HG02884 (cell line): ENCODE measurements at regions not wholly inside any gene's neighbourhood (a gene's known extent, or its start where the extent isn't known, plus 50 kb on each side); places are given as distances from the start of the nearest gene placed in this dataset.

Experiments used
- ATAC-seq: cut with Tn5 transposase; IDR thresholded peaks from one replicate; pipeline ENCODE4 v1.9.1; 2021; ENCODE audit warnings: mild to moderate bottlenecking, moderate library complexity; ENCODE audit not compliant: unreplicated experiment

DNA sequence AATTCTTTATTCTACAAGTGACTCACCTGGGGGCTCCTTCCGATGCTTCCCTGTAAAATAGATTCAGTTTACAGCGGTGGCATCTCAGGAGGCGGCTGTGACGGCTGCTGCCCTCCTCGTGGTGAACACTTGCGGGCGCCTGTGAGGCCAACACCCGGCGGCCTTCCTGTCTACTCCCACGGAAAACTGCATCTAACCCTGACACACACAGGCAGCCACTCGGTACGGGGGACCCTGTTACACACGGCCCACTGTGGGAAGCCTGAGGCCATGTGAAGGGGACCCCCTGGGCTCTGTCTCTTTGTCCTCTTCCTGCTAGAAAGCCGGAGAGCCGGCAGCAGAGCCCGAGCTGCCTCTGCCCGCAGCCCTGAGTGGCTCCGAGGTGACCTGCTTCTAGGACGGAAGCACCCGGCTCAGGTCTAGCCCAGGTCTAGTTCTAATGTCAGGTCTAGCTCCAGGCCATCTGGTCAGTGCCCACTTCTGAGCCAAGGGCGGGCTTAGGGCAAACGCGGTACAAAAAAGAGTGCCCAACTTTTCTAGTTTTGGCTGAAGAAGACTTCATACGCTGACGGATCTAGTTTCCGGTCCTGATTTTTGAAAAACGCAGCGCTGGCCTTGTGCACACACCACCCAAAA is 159.4 kb downstream of the ENGASE start:
- ATAC-seq = no peak

DNA sequence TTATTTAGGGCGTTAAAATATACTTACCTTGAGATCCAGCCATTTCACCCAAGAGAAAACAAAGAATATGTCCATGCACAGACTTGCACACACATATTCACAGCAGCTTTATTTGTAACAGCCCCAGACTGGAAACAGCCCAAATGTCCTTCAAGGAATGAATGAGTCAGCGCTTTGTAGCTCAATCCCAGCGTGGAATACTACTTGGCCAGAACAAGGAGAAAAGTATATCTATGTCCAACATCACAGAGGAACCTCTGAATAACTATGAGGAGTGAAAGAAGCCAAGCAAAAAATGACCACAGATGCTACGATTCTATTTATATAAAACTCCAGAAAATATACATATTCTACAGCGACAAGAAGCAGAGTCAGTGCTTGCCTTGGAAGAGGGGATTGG is 158.3 kb downstream of the ENGASE start:
- ATAC-seq = no peak

DNA sequence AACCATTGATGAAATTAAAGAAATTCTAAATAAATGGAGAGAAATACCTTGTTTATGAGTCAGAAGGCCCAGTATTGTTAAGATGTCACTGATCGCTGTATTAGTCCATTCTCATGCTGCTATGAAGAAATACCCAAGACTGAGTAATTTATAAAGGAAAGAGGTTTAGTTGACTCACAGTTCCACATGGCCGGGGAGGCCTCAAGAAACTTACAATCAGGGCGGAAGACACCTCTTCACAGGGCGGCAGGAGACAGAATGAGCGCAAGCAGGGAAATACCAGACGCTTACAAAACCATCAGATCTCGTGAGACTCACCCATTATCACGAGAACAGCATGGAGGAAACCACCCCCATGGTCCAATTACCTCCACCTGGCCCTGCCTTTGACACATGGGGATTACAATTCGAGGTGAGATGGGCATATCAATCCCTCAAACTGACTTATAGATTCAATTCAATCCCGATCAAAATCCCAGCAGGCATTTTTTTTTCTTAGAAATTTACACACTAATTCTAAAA is 157.2 kb downstream of the ENGASE start:
- no peak for ATAC-seq

DNA sequence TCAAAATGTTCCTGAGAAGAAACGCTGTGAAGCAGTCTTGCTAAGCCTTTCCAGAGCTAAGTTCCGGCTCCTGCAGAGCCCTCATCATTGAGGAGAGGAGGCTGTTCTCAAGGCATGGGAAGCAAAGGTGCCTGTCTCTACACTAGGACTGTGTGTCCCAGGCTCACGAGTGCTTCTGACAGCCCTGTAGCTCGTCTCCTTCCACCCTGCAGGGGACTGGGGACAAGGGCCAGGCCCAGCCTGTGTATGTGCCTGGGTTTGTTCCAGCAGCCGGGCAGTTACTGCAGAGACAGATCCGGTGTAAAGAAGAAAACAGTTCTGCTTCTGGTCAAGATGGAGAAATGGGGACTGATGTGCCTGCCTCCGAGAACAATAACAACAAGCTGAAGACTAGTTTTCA is 156.0 kb downstream of the ENGASE start:
- no peak for ATAC-seq

DNA sequence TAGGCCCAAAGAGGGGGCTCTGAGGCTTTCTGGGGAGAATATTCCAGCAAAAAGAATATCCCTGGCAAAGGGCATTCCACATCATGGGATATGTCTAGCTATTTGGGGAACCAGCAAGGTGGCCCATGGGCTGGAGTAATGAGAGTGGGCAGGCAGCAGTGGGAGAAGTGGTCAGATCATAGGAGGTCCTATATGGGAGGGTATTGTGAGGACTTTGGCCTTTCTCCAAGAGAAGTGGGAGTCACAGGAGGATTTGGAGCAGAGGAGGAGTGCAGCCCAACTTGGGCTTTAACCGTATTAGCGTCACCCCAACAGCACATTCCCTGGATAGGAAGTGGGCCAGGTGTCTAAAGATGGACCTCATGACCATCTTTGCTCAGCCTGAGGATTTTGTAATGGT is 151.4 kb downstream of the ENGASE start:
- no peak for ATAC-seq

DNA sequence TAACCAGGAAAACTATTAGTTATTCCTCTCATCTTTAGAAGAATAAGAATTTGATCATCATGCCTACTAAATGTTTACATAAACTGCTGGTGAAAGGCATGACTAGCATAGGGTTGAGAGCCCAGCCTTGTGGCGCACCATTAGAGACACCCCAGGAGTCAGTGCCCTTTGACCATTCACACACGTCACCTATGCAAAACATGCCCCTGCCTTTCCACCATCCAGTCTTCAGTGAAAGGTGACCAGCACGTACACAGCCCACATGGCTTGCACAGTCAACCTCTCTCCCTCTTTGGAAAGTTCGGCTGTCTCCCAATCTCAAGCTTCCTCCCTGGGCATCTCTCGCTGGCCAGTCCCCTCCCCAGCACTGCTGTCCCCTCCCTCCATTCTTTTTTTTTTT is 150.3 kb downstream of the ENGASE start:
- ATAC-seq = no peak

DNA sequence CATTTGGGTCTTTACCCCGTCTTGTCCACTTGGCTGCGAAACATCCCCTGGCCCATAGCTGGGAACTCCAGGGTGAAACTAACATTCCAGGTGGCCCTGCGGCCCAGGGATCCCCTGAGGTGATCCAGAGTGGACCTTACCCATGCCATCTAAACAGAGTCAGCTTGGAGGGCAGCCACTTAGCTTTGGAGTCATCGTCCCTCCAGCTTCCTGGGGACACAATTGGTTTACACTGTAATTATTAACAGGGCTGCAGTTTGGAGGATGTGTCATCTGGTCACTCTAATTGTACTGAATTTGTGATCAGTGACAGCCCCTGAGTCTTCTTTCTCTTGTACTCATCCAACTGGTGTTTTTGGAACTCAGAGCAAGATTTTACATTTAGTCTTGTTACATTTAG is 149.9 kb downstream of the ENGASE start:
- no peak for ATAC-seq

DNA sequence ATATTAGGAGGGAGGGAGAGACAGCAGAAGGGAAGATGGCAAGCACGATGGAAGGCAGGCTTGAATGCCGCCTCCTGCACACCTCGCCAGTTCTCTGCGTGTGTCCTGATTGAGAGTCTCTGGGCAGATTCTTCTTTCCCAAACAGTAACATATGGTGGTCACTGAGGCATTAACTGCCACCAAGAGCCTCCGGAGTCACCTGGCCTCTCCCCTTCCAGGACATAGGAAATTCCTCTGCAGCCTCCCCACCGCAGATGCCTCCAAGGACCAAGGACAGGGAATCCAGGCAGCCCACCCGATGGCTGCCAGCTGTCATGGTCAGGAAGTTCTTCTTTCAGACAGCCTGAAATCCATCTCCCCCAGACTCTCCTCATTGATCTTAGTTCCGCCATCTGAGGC is 149.3 kb downstream of the ENGASE start:
- ATAC-seq = no peak

DNA sequence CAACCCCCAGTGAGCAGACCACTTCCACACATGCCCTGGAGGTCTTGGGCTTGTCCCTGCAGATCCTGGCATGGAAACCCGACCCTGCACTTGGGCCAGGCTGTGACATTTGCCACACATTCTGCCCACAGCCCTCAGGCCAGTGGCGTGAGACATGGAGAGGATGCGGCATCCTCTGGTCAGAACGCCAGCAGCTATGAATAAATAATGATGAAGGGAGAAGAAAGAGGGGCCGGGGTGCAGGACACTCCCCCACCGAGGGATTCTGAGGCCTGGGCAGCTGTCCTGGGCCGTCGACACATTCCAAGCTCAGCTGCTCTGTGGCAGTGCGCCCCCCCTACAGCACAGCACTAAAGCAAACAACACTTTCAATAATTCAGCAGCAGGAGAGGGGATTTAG is 148.8 kb downstream of the ENGASE start:
- no peak for ATAC-seq

DNA sequence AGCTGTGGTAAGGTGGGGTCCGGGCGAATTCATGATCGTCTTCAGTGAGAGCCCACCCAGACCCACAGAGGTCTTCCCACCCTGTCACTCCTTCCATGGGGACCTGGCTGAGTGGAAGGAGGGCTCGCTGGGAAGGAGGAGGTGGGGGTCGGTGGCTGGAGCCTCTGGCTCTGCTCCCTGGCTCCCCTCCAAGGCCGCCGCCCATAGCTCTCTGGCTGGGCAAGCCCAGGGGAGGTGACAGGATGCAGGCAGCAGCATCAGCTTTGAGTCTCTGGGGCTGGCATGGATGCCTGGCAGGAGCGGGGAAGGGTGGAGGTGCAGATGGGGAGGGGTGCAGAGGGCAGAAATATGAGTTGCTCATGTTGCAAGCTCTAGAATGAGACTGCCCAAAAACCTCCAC is 147.0 kb downstream of the ENGASE start:
- no peak for ATAC-seq

DNA sequence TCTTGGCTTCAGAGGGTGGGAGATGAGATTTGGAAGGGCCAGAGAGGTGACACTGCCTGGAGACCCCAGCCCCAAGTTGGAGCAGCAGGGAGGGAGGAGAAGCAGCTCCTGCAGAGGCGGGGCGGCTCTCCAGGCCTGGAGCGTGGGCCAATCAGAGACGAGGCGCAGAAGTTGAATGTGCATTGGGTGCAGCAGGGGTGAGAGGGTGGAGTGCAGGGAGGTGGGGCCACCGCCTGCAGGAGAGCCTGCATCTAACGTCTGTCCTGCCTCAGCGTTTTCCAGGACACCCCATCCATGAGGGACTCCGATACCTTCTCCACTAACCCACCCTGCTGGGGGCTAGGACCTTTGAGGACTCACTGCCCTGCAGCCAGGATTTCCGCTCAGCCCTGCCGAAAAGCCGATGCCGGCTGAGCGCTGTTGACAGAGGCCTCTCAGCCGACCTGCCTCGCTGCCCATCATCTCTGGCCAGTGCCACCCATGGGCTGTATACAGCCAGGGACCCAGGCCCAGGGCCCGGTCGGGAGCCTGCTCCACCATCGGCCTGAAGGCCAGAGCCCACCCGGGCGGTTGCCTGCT is 146.2 kb downstream of the ENGASE start:
- no peak for ATAC-seq

DNA sequence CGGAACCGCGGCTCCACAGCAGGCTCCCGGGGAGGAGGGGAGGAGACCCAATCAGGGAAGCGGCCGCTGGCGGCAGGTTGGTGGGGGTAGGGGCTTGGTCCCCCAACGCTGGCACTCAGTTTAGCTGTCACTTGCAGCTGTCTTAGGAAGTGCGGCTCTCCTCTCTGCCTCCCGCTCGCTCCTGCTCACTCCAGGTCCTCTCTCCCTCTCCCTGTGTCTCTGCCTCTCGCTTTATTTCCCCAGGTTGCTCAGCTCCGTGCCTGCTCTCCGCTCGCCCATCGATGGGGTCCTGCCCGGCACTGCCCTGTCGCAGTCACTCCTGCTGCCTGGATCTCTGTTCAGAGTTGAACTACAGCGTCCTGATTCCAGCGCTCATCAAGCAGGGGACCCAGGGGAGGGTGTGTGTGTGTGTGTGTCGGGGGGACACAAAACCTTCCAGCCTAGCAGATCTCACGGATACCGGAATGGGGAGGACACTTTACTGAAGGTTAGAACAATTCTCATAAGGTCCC is 145.6 kb downstream of the ENGASE start:
- no peak for ATAC-seq

DNA sequence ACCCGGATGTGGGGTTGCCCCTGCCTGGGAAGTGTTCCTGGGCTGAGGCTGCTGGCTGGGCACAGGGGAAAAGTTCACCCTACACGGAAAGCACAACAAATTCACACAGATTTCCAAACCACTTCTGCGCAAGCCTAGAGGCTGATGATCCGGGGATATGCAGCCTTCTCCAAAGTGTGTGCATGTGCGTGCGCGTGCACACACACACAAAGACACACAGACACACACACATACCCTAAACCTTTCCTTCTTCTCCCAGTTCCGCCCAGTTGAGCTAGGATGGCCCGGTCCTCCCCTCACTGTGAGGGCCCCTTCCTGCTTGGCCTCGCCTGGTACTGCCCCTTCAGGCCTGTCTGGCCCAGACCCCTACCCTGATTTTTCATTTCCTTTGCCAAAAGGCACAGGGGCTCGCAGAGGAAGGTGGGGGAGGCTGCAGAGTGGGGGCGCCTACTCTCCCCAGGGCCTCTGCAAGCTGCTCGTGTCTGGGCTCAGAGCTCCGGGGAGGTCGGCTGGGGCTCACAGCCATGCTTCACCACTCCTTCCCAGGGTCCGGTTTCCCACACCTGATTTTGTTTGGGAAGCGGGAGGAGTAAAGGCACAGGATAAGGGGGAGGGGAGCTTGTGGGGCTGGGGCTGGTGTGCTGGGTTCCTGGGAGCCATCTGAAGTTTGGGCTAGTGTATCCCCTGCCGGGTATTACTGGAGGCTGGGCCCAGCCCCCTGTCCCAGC is 144.7 kb downstream of the ENGASE start:
- ATAC-seq = no peak

DNA sequence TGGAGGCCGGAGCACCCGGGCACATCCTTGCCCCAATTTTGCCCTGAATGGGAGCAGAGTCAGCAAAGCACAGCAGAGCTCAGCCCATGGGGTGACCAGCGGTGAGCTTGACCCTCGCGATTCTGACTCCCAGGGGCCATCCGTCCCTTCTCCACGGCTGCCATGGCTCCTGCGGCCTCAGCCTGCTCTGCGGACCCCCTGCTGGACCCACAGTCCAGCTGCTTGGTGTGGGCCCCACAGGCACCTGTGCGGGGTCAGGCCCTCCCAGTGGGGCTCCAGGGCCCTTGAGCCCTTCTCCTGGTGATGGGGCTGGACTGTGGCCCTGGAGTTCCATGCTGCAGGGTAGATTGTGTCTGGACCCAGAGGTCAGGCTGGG is 144.2 kb downstream of the ENGASE start:
- ATAC-seq = no peak

DNA sequence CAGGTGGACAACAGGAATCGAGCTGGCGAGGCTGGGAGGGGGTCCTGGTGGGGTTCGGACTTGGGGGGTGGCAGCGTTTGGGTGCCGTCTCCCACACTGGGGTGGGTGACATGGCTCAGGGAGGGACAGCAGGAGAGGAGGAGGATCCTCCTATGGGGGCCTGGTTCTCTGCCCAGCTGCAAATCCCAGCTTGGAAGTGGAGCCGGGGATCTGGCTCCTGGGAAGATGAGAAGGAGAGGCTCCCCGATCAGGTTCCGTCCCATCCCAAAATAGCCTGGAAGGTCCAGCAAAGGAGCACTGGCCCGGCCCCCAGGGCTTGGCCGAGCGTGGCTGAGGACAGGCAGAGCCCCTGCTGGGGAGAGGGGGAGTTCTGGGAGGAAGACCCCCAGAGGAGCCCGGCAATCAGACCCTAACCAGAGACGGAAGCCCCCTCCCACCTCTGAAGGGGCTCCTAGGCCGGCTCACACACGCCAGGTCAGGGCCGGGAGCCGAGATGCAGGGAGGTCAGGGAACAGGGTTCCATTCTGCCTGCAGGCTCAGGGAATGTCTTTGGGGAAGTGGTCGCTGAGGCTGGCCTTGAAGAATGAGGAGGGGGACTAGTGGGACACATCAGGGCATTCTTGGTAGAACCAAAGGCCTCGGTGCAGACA is 143.7 kb downstream of the ENGASE start:
- ATAC-seq = no peak

DNA sequence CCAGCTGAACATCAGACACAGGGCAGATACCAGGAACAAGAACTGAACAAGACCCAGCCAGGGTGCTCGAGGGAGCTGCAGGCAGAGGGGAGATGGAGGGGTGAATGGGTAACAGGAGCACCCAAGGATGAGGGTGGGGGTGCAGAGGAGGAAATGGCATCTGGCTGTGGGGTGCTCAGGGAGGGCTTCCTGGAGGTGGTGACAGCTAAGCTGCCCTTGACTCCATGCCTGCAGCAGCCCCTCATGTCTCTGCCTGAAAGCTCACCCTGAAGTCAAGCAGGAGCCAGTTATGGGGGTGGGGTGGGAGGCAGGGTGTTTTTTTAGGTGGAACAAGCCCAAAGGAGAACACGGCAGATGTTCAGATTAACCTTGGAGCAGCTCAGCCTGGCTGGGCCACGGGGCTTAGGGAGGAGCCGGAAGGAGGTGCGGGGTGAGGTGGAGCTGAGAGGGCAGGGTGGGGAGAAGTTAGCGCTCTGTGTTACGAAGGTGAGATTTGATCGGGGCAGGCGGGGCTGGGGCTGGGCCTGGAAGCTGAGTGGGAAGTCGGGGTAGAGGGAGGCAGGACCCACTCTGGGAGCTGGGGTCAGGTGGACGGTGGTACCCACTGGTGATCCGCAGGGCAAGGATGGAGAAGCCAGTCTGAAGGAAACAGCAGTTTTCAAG is 143.0 kb downstream of the ENGASE start:
- no peak for ATAC-seq

DNA sequence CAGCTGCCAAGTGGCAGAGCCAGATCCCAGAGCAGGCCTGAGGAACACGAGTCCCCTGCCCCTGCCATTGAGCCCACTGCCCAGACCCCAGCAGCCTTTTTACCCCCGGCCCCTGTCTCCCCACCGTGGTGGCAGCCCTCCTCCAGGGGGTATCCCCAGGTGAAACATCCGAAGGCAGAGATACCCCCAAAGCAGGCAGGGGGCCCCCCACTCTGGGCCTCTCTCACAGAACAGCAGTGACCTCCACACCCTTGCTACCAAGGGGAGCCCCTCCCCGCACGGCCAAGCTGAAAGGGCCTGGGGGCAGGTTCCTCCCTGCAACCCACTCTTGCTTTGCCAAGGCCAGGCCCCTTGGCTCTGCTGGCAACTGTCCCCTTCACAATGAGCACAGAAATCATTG is 142.2 kb downstream of the ENGASE start:
- ATAC-seq = no peak

DNA sequence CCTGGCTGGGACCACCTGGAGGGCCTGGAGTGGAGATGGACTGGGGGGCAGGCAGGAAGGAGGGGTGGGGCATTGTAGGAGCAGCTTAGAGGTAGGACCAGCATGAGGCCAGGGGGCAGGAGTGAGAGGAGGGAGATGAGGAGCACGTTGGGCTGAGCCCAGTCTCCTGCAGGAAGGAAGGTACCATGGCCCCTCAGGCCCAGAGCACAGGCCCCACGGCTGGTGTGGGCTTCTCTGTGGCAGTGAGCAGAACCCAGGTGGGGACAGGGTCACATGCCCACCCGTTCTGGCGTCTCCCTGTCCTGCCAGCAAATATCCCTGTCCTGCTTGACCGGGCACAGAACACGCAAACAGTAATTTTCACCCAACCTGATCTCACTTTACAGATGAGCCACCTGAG is 141.8 kb downstream of the ENGASE start:
- ATAC-seq = no peak

DNA sequence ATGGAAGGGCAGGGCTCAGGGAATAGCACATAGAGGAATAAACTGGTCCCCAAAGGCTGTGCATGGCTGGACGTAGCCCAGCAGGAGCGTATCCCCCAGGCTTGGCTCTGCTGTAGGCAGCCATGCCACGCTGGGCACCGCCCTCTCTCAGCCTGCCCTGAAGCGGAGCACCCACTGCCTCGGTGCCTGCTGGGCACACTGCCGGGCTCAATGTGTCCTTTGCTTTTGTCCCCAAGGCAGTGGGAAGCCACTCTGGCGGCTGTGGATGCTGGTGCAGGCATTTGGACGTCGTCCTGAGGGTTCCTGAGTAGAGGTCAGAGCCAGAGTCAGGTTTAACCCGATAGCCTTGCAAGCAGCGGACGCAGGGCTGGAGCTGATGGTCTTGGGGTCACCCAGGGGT is 141.0 kb downstream of the ENGASE start:
- no peak for ATAC-seq

DNA sequence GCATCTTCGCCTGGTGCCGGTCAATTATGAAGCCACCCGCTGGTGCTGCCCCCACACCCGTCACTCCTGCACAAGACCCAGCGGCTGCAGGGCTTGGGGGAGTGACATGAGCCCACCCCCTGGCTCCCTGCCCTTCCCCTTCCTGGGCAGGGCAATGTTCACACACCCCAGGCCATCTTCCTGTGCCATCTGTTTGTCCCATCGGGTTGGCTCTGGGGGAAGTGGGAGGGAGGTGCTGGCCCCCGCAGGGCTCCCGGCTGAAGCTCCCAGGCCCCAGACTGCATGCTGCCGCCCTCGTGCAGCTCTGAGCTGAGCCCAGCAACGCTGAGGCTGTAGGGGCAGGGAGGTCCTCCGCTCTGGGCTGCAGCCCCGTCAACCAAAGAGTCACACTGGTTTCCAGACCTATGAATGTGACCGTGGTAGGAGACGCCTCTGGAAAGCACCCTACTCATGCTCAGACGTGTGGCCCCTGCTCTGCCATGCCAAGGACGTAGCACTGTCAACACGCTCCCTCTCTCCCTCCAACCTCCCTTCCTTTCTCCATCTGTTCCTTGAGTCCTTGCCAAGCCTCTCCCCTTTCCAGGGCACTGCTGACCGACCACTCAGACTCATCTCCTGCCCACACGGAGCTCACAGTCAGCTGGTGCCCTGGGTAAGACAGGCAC is 140.4 kb downstream of the ENGASE start:
- ATAC-seq = no peak

DNA sequence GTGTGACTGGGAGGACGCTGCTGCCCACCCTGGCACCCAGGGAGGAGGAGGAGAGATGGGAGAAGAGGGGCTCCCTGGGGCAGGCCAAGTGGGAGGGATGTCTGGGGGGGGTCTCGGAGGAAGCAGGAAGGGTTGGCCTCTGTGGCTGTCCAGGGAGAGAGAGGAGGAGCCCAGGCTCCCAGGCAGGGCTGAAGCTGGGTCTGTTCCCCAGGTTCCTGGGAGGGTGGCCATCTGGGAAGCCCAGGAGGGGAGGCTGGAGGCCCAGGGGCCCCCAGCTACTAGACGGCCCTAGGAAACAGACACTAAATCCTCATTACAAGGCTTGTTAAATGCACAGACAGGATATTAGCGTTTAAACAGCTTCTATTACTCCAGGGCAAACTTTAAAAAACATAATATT is 139.8 kb downstream of the ENGASE start:
- no peak for ATAC-seq
